ENCODE measurements at regions not wholly inside any gene's neighbourhood (a gene's known extent, or its start where the extent isn't known, plus 50 kb on each side); places are given as distances from the start of the nearest gene placed in this dataset.

- no peak for TF ChIP-seq POLR2A (IDR thresholded peaks at IDR 0.05)
- TF ChIP-seq POLR2AphosphoS5 (IDR thresholded peaks at IDR 0.05) = no peak
- no peak for TF ChIP-seq CTCF (IDR thresholded peaks at IDR 0.05)
Measured at GRCh38 chr3:82814660-82815059, 1053.2 kb upstream of the GBE1 start.

Data from upper lobe of left lung (tissue), 4 donors.